Naive thymus-derived CD8-positive, alpha-beta T cell (primary cell): ENCODE measurements at regions not wholly inside any gene's neighbourhood (a gene's known extent, or its start where the extent isn't known, plus 50 kb on each side); places are given as distances from the start of the nearest gene placed in this dataset.
"Not testable (repeated sequence)": the region's sequence is repeated elsewhere in the genome, so short reads cannot be mapped to it uniquely, and the experiment has no call there.

Experiments used
- ATAC-seq, 2 donors: fragments of 150-1000 bp; cut with Tn5 transposase in 1 of 2; sonication (Bioruptor Pico), chemical (Tn5 transposase) in 1 of 2; 1 replicate in 1 of 2; 2 replicates in 1 of 2; pipeline ENCODE4 v1.10.0; 2021; ENCODE audit warnings: mild to moderate bottlenecking in 2 of 2, moderate library complexity in 2 of 2
- POLR2A ChIA-PET: fragments of 350-600 bp; sonication (Branson Sonifier 250); formaldehyde crosslinking; loops from one replicate; lab custom pipeline; 2021; ENCODE audit warnings: antibody characterized with exemption; lab: Charles Lee
- DNase-seq, 10 donors: peaks; one replicate each; pipeline versions ENCODE4 v3.0.0 to v3.0.0-alpha.2; 2020 to 2022
- H3K27ac Mint-ChIP-seq, 10 donors: one replicate each; pipeline ENCODE4 v1.8.0; 2020 to 2022; ENCODE audit warnings: mild to moderate bottlenecking in 10 of 10, mixed read lengths in 10 of 10, moderate library complexity in 4 of 10, inconsistent platforms in 1 of 10
- H3K27me3 Mint-ChIP-seq, 5 donors: one replicate each; pipeline ENCODE4 v1.8.0; 2021 to 2022; ENCODE audit warnings: mixed read lengths in 5 of 5
- H3K36me3 Mint-ChIP-seq, 3 donors: one replicate each; pipeline ENCODE4 v1.8.0; 2020 to 2022; ENCODE audit warnings: mixed read lengths in 3 of 3, mild to moderate bottlenecking in 2 of 3, inconsistent platforms in 1 of 3
- H3K4me1 Mint-ChIP-seq, 4 donors: one replicate each; pipeline ENCODE4 v1.8.0; 2021 to 2022; ENCODE audit warnings: mixed read lengths in 4 of 4
- H3K4me3 Mint-ChIP-seq, 10 donors: one replicate each; pipeline ENCODE4 v1.8.0; 2020 to 2022; ENCODE audit warnings: mild to moderate bottlenecking in 10 of 10, mixed read lengths in 10 of 10, moderate library complexity in 6 of 10, inconsistent platforms in 1 of 10
- H3K9me3 Mint-ChIP-seq, 9 donors: one replicate each; pipeline ENCODE4 v1.8.0; 2020 to 2022; ENCODE audit warnings: mixed read lengths in 9 of 9, mild to moderate bottlenecking in 3 of 9, inconsistent platforms in 1 of 9, moderate library complexity in 1 of 9

DNA sequence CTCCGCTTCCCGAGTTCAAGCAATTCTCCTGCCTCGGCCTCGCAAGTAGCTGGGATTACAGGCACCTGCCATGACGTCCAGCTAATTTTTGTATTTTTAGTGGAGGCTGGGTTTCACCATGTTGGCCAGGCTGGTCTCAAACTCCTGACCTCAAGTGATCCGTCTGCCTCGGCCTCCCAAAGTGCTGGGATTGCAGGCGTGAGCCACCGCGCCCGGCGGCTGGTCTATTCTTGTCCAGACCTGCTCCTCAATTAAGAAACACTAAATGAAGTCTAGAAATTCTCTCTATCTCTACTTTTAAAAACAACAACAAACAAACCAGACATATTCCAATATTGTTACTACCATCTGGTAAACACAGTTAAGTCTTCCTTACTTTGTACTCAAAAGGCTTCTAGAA, 68.1 kb upstream of the LIFR start:
- DNase-seq, H3K4me3 Mint-ChIP-seq, H3K27ac Mint-ChIP-seq, POLR2A ChIA-PET, H3K4me1 Mint-ChIP-seq, ATAC-seq: not testable (repeated sequence)
- Mint-ChIP-seq H3K9me3 (peaks cover 0 to 20% (median 11%) of the 10 kb centered on the region in 9 donors), H3K36me3 (peaks cover 0 to 14% (median 0%) of the 10 kb centered on the region in 3 donors), H3K27me3 (peaks cover 0 to 20% (median 3%) of the 10 kb centered on the region in 5 donors)

DNA sequence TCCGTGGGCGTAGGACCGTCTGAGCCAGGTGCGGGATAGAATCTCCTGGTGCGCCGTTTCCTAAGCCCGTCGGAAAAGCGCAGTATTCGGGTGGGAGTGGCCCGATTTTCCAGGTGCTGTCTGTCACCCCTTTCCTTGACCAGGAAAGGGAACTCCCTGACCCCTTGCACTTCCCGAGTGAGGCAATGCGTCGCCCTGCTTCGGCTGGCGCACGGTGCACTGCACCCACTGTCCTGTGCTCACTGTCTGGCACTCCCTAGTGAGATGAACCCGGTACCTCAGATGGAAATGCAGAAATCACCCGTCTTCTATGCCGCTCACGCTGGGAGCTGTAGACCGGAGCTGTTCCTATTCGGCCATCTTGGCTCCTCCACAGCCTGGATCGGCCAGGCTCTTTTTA, 74.9 kb upstream of the LIFR start:
- H3K4me1 Mint-ChIP-seq, H3K4me3 Mint-ChIP-seq, POLR2A ChIA-PET, ATAC-seq, DNase-seq, H3K27ac Mint-ChIP-seq: not testable (repeated sequence)
- H3K36me3 Mint-ChIP-seq = peaks cover 0 to 22% (median 0%) of the 10 kb centered on the region in 3 donors
- H3K27me3 Mint-ChIP-seq = peaks cover 4 to 26% (median 11%) of the 10 kb centered on the region in 5 donors
- peaks cover 13 to 27% (median 18%) of the 10 kb centered on the region in 9 donors for H3K9me3 Mint-ChIP-seq

DNA sequence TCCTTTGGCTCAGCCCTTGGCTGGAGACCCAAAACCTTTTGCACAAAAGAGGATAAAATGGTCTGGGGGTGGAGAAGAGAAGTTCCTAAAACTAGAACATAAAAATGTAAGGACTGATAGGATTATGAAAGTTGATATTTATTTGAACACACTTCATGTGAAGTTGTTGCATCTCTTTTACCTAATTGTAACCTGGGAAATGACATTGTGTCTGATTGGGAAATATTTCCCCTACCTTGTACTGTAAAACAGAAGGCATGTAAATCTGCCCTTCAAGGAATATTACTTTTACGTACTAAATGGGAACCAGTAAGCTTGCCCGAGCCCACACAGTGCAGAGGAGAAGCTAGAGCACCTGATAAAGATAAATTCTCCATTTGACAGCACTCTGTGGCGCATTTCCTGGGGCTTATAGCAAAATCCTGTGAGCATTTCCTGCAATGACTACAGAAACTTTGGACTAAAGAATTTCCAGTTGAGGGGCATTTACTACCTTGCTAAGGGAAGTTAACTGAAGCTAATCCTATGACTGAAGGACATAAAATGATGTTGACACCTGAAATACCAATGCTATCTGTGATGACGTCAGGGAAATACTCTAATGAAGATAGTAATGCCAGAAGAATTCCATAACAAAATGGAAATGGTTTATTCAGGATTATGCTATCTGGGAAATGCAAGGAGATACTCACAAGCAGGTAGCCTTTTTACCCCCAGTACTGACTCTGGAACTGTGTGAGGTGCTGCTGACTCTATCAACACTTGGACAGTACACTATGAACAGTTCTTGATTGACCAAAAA, 78.3 kb upstream of the LIFR start:
- DNase-seq (no peak), ATAC-seq (no peak)
- peaks cover 0 to 17% (median 0%) of the 10 kb centered on the region in 3 donors for H3K36me3 Mint-ChIP-seq
- POLR2A ChIA-PET = no interaction called here
- H3K27ac Mint-ChIP-seq = no peak overlapping the region
- peaks cover 6 to 36% (median 21%) of the 10 kb centered on the region in 5 donors for H3K27me3 Mint-ChIP-seq
- peaks cover 13 to 24% (median 16%) of the 10 kb centered on the region in 9 donors for H3K9me3 Mint-ChIP-seq
- H3K4me1 Mint-ChIP-seq = no peaks in the 10 kb centered on the region
- H3K4me3 Mint-ChIP-seq = no peak overlapping the region

DNA sequence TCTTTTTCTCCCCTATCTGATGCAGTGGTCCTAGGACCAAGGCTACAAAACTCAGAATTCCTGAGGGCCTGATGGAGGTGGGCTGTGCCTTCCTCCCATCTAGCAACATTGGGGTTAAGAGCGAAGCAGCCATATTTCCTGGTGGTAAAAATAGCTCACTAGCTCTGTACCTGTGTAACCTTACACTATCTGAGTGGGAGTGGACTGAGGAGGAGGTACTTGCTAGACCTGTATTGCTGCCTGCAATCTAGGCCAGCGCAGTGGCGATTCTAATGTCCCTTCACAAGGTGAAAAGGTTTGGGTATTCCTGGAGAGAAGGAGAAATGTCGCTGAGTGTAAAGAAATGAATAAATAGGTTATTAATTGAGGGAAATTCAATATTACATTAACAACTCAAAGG, 80.2 kb upstream of the LIFR start:
- Mint-ChIP-seq H3K4me1 (no peaks in the 10 kb centered on the region), H3K4me3 (no peak overlapping the region), H3K27ac (no peak overlapping the region), H3K9me3 (peaks cover 11 to 21% (median 15%) of the 10 kb centered on the region in 9 donors), H3K36me3 (peaks cover 0 to 16% (median 0%) of the 10 kb centered on the region in 3 donors), H3K27me3 (peaks cover 6 to 33% (median 21%) of the 10 kb centered on the region in 5 donors)
- DNase-seq (no peak), ATAC-seq (no peak)
- POLR2A ChIA-PET = no interaction called here

DNA sequence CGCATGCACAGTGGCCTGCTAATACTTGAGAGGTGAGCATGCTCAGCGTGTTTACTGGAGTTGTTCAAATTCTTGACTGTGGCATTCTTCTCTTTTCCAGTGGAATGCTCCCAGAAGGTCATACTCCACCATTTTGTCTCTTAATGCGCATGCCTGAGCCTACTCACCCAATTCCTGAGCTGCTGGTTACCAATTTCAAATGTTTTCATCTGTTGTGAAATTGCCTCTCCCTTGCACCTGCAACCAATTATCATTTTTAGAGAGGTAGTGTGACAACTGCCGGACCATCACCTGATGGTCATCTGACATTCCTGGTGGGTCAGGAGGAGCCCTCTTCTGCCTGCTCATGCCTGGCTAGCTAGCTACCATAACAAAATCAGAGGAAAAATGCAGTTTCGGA, 82.2 kb upstream of the LIFR start:
- no peak for DNase-seq
- Mint-ChIP-seq H3K4me1 (no peaks in the 10 kb centered on the region), H3K27me3 (peaks cover 5 to 30% (median 13%) of the 10 kb centered on the region in 5 donors), H3K27ac (no peak overlapping the region), H3K4me3 (no peak overlapping the region), H3K36me3 (no peaks in the 10 kb centered on the region), H3K9me3 (peaks cover 0 to 5% (median 0%) of the 10 kb centered on the region in 9 donors)
- POLR2A ChIA-PET = no interaction called here
- ATAC-seq = no peak

DNA sequence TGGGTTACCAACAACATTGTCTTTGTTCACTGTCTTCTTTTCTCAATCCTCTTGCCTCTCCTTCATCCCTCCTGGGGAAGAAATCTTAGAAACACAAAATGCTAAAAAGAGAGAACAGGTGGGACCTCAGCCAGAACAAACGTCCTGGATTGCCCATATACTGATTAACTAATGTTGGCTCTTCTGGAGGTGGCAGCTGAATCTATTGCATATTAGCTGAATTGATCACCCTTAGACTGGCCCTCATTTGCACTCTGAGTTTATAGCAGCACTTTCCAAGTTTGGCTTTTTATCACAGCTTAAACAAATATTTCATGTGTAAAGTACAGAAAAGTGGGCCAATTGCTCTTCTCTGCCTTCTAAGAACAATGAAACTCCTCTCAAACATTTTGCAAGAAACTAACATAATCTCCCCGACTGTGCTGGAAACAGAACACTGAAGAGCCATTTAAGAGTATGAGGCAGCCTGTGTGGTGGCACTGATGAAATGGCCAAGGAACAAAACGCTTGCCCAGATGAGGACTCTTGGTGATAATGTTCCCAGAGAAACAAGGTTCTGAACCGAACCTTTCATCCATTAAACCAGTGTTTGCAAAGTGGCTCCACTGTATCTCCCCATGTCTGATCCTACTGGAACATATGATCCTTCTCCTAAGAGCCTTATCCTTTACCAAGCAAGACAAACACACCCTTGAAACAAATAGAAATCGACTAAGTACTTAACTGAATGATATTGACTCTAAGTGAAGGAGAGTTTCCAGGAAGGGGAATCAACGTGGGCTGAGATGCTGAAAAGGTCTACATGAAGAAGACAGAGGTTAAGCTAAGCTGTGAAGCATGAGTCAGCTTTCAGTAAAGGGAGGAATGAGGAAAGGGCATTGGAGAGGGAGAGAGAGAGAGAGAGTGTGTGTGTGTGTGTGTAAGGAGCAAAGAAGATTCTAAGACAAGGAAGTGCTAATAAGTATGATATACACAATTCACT, 83.2 kb upstream of the LIFR start:
- Mint-ChIP-seq H3K9me3 (peaks cover 0 to 7% (median 0%) of the 10 kb centered on the region in 9 donors), H3K4me1 (no peaks in the 10 kb centered on the region)

DNA sequence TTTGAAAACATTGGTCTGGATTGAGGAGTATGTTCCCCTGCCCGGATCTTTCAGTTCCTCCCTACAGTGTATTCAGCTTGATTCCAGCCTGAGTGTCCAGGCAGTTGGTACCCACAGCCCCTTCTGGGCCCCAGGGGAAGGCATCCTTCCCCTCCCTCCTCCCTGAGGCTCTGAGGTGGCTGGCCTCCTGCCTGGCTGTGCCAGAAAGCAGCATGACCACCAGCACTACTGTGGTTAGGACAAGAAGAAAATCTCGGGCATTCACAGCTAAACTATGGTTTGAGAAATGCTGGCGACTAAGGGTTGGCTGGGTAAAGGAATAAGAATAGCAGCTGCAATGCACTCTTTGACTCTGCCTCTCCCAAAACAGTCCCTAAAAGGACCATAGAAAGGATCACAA, 84.6 kb upstream of the LIFR start:
- DNase-seq = no peak
- no peak for ATAC-seq
- Mint-ChIP-seq H3K4me1 (no peaks in the 10 kb centered on the region), H3K36me3 (no peaks in the 10 kb centered on the region), H3K27me3 (peaks cover 3 to 35% (median 13%) of the 10 kb centered on the region in 5 donors), H3K4me3 (no peak overlapping the region), H3K27ac (no peak overlapping the region), H3K9me3 (peaks cover 0 to 12% (median 0%) of the 10 kb centered on the region in 9 donors)
- POLR2A ChIA-PET = no interaction called here

More for the DNA sequence above, 83.2 kb upstream of the LIFR start:
- Mint-ChIP-seq H3K27ac (no peak overlapping the region), H3K27me3 (peaks cover 5 to 35% (median 10%) of the 10 kb centered on the region in 5 donors), H3K36me3 (no peaks in the 10 kb centered on the region), H3K4me3 (no peak overlapping the region)
- DNase-seq = no peak
- POLR2A ChIA-PET = no interaction called here
- ATAC-seq = no peak

DNA sequence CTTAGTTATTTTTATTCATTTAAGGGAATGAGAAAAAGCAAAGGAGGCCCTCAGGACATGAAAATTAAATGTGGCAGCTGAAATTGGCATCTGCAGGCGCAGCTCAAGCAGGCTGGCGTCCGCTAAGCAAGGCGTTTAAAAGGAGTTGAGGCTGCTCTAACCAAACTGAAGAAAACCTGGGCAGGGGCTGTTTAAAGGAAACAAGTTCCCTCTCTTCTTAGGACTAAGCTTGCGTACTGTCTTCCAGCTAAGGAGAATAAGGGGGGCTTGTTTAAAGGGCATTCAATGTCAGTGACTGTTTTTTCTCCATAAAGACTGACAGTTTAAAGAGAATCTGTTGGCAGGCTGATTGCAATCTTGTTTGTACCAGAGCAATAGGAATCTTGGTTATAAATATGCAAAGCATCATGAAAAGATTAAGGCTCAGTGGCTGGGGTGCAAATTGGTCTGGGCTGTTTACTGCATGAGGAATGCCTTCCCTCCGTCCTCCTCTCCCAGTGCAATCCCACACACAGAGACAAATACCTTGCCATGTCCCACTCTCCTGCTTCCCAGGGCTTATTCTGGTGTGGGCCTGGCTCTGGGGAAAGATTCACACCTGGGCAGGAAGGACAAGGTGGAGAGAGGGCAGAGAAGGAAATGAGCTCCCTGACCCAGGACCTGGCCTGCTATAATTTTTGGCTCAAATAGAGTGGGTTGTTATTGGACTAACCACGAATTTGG, 85.9 kb upstream of the LIFR start:
- Mint-ChIP-seq H3K27ac (no peak overlapping the region), H3K36me3 (no peaks in the 10 kb centered on the region), H3K4me1 (no peaks in the 10 kb centered on the region), H3K9me3 (peaks cover 0 to 12% (median 0%) of the 10 kb centered on the region in 9 donors), H3K4me3 (no peak overlapping the region), H3K27me3 (peaks cover 3 to 35% (median 17%) of the 10 kb centered on the region in 5 donors)
- POLR2A ChIA-PET = no interaction called here
- ATAC-seq = no peak
- no peak for DNase-seq

DNA sequence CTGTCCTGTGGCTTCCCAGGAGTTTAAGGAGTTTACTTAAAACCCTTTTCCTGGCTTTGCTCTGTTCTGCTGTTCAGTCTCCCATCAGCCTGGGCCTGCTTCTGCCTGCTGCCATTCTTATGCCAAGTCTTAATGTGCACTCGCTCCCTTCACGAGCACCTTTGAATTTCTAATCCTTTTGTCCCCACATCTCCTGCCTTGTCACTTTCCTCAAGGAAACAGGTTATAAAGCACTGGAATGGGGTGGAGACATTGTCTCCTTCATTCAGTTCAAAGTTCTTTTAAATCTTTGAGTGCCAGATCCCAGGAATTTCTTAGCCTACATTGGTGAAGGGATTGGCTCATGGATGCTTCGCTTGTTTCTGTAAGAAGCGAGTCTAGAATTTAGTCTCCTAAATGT, 87.2 kb upstream of the LIFR start:
- no peak overlapping the region for H3K27ac Mint-ChIP-seq
- H3K27me3 Mint-ChIP-seq = peaks cover 2 to 25% (median 12%) of the 10 kb centered on the region in 5 donors
- H3K9me3 Mint-ChIP-seq = peaks cover 0 to 12% (median 0%) of the 10 kb centered on the region in 9 donors
- no peak overlapping the region for H3K4me3 Mint-ChIP-seq
- H3K36me3 Mint-ChIP-seq = no peaks in the 10 kb centered on the region
- no peaks in the 10 kb centered on the region for H3K4me1 Mint-ChIP-seq
- POLR2A ChIA-PET = no interaction called here
- DNase-seq = no peak
- no peak for ATAC-seq

DNA sequence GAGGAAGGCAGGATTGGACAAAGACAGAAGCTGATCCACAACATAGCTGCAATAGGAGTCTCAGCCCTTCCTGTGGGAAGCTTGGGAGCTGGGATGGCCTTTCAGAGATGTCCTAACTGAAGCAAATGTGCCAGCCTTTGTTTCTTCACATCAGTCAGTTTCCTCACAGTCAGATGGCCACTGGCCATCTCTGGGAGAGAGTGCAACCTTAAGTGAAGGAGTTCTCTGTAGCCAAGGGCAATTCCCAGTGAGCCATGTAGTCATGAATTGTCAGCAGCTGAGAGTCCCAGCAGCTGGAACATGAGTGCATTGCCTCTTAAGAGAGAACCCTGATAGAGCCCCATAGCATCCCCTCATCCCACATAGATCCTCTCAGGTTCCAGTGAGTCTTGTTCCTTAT, 89.1 kb upstream of the LIFR start:
- Mint-ChIP-seq H3K4me1 (peaks cover 3 to 13% (median 4%) of the 10 kb centered on the region in 4 donors), H3K9me3 (peaks cover 0 to 12% (median 0%) of the 10 kb centered on the region in 9 donors), H3K36me3 (no peaks in the 10 kb centered on the region), H3K27ac (no peak overlapping the region), H3K4me3 (no peak overlapping the region), H3K27me3 (peaks cover 5 to 41% (median 8%) of the 10 kb centered on the region in 5 donors)
- POLR2A ChIA-PET = no interaction called here
- DNase-seq (no peak), ATAC-seq (no peak)

DNA sequence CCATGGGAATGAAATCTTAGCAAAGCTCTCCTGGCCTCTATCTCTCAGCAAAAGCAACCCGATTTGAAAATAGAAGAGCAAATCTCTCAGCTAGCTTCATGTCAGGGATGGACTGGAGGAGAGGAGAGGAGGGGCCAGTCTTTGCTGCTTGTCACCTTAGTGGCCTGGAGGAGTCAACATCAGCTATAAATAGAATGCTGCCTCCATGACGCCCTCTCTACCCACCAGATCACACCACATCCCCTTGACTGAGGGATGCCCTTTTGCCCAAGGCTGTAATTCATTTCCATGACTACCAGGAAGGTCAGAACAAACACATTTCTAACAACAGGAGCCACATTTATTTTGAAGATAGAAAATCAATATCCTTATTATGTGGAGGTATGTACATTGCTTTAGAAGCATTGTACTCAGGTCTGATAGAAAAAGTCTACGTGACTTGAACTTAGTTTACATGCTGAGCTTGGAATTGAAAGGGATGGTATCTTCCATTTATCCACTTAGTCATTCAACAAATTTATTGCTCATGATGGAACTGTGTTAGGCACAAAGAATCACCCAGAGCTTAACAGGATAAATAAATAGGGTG, 92.4 kb upstream of the LIFR start:
- H3K27me3 Mint-ChIP-seq = peaks cover 5 to 27% (median 10%) of the 10 kb centered on the region in 5 donors
- H3K4me1 Mint-ChIP-seq = peaks cover 3 to 24% (median 8%) of the 10 kb centered on the region in 4 donors
- no peak for ATAC-seq
- H3K36me3 Mint-ChIP-seq = no peaks in the 10 kb centered on the region
- peaks cover 0 to 12% (median 0%) of the 10 kb centered on the region in 9 donors for H3K9me3 Mint-ChIP-seq
- peak overlapping the region in 1 of 10 donors; percentile 80 for H3K4me3 Mint-ChIP-seq
- no peak overlapping the region for H3K27ac Mint-ChIP-seq
- no peak for DNase-seq
- POLR2A ChIA-PET = no interaction called here

DNA sequence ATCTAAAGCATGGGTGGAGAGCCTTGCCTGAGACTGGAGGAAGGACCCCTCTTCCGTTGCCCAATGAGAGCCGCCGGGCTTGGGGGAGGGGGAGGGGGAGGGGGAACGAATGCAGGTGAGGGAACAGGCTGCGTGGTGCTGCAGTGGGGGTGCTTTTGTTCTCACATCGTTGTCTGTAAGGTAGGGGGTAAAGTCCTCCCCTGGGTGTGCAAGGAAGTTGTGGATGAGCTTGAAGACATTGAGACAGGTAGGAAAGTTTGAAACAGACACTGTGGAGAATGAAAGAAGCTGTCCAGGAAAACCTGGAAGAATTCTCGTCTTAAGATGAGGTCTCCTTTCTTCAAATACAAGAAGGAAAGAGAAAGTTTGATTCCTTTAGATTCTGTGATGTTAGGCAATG, 94.1 kb upstream of the LIFR start:
- Mint-ChIP-seq H3K4me3 (peak overlapping the region; percentile 34 to 84 (median 72)), H3K27ac (peak overlapping the region in 2 of 10 donors; percentile 16 to 78), H3K9me3 (no peaks in the 10 kb centered on the region), H3K4me1 (peaks cover 3 to 24% (median 8%) of the 10 kb centered on the region in 4 donors), H3K36me3 (no peaks in the 10 kb centered on the region), H3K27me3 (peaks cover 11 to 25% (median 12%) of the 10 kb centered on the region in 5 donors)
- DNase-seq (no peak), ATAC-seq (no peak)
- POLR2A ChIA-PET = no interaction called here
